ENCODE measurements at regions not wholly inside any gene's neighbourhood (a gene's known extent, or its start where the extent isn't known, plus 50 kb on each side); places are given as distances from the start of the nearest gene placed in this dataset.

DNA sequence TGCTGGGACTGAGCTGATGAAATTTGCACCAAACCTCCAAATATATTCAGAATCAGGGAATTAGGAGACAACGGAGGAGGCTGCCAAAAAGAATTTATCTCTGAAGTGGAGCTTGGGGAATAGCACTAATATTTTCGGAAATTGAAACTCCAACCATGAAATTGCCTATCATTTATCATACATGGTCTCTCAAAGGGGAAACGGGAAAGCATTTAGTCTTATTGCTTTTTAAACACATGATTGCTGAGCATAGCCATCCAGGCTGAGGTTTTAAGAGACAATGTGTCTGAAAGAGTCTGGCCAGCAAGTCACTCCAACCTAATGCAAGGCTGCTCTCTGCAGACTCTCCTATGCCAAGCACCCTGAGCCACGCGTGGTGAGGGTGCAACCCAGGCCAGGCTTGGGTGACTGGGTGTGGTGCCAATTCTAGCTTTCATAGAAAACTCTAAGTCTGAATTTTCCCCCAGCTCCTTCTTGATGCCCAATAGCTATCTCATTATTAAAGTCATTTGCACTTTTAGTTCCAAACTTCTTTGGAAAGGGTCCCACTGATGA is 200.2 kb downstream of the RPLP1 start:
- no peak for DNase-seq (ENCODE audit: extremely low read depth, low read depth, low spot score)

DNA sequence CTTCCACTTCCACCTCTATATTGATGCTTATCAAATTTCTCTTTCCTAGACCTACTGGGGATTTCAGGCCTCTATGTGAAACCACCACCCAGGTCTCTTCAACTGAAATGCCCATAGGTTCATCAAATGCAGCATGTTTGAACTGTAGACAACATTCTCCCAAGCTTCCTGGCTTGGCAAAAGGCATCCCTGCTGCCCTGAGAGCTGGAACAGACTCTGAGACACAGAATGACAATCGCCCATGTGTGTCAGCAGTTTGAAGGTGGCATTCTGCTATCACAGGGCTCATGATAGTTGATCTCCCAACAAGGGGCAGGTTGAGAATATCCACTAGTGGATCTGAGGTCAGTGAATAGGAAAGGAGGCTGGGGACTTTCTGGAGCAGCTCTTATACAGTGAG is 200.7 kb downstream of the RPLP1 start:
- no peak for DNase-seq (ENCODE audit: extremely low read depth, low read depth, low spot score)

DNA sequence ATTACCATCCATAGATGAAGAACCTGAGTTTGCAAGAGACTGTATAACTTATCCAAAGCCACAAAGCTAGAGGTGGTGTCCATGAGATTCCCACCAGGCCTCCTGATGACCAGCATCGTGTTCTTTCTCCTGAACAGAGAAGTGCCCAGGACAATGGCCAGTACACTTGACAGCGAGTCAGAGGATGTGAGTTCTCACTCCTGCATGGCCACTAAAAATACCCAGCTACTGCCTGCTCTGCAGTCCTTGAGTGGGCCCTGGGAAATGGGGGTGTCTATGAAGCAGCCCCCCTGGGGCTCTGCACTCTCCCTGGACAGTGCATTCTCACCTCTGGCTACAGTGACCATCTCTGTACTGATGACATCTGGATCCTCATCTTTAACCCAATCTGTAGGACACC is 201.2 kb downstream of the RPLP1 start:
- DNase-seq (ENCODE audit: extremely low read depth, low read depth, low spot score): no peak

DNA sequence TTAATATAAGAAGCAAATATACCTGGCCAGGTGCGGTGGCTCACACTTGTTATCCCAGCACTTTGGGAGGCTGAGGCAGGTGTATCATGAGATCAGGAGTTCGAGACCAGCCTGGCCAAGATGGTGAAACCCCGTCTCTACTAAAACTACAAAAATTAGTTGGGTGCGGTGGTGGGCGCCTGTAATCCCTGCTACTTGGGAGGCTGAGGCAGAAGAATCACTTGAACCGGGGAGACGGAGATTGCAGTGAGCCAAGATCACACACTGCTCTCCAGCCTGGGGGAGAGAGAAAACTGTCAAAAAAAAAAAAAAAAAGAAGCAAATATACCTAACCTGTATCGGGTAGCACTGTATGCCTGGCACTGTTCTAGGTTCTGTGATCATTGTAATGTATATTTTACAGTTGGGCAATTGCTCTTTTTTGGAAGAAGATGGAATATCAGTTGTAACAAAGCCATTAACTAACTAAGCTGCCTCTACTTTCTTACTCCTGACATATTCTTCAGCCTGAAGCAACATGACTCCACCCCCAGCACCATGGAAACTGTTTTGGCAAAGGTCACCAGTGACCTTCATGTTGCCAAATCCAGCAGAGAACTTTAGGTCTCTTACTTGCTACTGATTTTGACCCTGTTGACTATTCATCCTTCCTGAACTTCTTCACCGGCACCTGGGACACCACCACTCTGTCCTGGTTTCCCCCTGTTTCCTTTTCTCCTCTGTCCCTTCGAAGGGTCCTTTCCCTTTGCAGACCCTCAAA is 203.8 kb downstream of the RPLP1 start:
- no peak for DNase-seq (ENCODE audit: extremely low read depth, low read depth, low spot score)

DNA sequence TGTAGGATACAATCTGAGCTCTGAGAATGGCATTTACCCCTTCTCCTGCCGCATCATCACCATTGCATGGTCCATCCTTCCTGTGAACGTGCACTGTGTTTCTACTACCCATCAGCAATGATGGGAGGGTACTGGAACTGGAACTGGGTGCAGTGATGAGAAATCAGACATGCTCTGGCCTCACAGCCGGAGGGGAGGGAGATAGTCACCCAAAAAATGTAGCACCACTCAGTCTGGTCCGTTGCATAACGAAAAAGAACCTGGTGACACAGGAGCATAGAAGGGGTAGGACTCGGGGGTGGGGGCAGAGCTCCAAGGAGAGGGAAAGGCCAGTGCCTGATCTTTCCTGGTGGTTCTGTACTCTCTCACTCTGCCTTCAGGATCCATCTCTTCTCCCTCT is 205.0 kb downstream of the RPLP1 start:
- no peak for DNase-seq (ENCODE audit: extremely low read depth, low read depth, low spot score)

DNA sequence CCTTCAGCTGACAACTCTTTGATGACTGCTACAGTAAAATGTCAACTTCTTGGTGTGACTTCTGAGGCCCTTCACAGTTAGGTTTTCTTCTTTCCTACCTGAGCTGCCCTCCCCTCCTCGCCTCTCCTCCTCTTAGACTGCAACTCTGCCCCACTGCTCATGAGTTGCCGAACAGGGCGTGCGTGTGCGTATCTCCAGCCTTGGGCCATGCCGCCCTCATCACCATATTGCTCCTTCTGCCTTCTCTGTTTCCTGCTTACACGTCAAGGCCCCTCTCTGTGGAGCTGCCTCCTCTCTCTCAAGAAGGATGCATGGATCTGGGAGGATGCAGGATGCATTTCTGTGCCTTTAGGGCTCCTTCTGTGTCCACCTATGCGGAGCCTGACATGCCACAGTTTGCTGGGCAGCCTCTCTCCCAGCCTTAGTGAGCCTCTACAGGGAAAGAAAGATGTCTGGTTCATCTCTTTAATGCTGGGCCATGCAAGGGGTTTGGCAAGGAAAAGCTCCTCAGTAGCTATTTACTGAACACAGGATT is 205.9 kb downstream of the RPLP1 start:
- DNase-seq (ENCODE audit: extremely low read depth, low read depth, low spot score): no peak

DNA sequence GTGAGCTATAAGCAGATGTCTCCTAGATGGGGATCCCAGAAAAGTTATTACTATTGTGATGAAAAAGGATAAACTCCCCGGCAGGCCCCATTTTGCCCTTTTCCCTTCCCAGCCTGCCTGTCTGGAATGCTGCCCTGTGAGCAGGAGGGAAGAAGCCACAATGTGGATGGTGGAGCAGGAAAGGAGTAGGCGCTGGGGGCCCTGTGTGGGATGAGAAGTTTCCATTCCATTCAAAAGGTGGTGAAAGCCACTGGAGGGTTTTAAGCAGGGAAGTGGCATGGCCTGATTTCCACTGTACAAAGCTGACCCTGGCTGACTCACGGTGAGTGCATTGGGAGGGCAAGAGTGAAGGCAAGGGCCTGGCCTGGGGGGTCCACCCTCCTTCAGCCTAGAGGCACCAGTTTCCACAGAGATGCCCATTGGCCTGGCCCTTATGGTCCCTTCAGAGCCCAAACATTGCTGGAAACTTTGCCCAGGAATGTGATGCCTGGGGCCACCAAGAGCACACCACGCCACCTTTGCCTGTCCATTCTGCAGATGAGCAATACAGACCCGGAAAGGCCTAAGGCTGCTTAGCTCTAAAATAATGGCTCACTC is 206.9 kb downstream of the RPLP1 start:
- DNase-seq (ENCODE audit: extremely low read depth, low read depth, low spot score): no peak

DNA sequence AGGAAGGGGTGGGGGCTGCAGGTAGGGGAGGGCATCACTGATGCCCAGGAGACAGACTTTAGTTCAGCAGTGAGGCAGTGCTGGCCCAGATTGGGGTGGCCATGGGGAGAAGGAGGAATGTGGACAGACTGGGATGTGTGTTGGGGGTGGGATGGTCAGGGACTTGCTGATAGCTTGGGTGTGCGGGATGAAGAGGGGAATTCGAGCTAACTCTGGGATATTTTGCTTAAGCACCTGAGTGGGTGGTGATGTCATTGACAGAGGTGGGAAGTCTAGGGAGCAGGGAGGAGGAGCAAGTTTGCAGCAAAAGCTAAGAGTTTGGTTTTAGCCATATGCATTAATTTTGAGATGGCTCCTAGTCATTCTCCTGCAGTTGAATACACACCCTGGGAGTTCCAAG is 207.5 kb downstream of the RPLP1 start:
- DNase-seq (ENCODE audit: extremely low read depth, low read depth, low spot score): no peak

DNA sequence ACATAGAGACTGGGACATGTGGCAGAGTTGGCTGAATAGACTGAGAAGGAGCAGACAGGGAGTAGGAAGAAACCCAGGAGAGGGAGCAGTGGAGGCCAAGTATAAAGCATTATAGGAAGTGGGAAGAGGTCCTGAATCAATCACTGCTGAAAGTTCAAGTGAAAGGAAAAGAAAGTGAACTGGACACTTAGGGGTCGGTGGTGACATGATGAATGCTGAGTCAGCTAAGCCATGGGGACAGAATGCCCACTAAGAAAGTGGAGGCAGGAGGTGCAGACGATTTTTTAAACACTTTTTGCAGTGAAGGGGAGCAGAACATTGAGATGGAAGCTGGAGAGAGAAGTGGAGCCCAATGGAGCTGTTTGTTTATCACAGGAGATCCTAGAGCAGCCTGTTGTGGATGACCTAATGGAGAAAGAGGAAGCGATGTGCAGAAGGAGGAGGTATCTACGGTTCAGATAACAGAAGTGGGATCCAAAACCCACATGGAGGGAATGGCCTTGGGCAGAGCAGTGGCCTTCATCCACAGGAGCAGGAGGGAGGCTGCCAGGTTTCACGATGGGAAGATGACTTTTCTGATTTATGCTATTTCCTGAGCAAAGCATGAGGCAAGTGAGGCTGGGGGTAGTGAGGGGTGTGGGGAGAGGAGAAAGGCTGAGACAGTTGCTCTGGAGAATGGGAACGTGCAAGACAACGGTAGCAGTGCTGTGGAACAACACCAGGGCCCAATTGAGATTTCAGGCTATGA is 208.2 kb downstream of the RPLP1 start:
- DNase-seq (ENCODE audit: extremely low read depth, low read depth, low spot score): no peak

DNA sequence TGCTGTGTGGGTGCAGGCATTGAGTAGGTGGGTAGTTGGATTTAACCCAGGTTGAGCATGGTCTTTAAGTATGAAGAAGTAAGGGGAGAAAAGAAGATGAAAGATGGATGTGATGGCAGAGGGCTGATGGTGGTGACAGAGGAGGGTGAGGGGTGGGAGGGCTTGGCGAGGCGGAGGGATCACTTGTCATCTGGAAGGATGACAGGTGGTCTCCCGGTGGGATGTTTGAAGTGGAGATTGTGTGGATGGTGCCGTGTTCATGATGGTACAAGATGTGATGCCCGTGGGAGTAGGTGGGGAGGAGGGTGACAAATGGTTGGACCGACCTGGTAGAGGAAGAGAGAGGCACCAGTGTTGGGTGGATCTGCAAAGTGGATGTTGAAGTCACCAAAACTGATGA is 208.8 kb downstream of the RPLP1 start:
- DNase-seq (ENCODE audit: extremely low read depth, low read depth, low spot score): no peak

DNA sequence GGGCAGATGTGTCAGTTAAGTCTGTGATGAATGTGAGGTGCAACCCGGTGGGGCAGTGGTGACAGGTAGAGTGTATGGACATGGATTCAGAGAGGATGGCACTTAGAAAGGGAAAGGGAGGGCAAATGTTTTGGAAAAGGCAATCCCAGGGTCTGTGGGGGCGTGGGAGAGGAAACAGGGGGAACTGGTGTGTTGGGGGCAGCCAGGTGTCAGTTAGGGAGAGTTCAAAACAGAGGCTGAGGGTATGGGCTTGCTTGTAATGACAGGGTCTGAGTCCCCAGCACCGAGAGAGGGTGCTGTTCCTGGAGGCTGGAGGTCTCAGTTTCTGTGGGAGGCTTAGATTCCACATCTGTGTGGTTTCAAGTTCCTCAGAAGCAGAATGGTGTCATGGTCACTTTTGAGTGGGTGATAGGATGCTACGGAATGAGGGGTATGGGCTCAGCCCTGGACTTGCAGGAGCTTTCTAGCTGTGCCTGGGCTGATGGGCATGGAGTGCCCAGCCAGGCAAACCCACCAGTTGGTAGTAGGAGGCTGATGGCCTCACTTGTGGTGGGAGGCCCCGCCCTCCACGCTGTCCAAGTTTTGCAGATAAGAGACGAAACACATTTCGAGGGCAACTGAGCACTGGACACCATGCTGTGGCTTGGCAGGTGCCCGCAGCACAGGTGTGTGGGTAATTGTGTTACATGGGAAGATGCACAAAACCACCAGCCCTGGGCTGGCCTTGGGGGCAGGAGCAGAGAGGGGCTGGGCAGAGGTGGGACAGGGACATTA is 209.4 kb downstream of the RPLP1 start:
- no peak for DNase-seq (ENCODE audit: extremely low read depth, low read depth, low spot score)

DNA sequence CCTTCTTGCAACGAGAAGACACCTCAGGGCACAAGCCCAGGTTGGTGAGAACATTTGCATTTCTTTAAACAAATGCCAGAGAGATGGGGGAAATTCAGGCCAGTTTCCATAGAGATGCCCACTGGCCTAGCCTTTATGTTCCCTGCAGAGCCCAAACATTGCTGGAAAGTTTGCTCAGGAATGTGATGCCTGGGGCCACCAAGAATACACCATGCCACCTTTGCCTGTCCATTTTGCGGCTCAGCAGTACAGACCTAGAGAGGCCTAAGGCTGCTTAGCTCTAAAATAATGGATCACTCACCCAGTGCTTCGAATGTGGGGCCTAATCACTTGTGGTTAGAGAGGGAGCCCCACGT is 210.0 kb downstream of the RPLP1 start:
- no peak for DNase-seq (ENCODE audit: extremely low read depth, low read depth, low spot score)

DNA sequence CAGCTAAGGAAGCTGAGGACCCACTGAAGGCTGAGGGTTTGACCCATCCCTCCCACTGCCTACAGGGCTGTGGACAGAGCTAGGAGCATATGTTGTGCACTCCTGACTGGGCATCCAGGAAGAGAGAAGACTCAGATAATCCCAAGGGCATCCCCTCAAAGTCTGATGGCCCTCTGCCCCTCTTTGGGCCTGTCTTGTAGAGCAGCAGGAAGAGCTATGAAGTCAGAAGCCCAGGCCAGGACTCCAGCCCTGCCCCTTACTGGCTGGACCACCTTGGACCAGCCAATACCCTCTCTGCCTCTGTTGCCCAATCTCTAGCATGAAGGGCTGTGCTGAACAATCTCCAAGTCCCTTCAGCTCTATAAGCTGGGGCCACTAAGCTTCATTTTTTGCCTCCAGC is 210.8 kb downstream of the RPLP1 start:
- no peak for DNase-seq (ENCODE audit: extremely low read depth, low read depth, low spot score)

DNA sequence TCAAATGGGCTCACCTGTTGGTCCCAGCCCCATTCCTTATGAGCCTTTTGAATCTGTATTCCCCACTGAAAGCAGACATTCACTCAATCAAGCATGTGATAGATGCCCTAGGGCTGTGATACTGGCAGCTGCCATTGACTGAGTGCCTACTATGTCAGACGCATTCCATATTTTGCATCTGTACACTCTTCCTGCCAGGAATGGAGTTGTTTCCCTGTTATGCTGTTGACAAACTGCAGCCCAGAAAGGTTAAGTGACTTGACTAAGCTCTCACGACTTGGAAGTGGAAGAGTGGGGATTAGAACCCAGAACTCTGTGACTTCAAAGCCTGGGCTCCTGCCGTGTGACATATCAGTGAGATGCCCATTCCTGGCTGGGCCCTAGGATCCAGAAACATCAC is 211.4 kb downstream of the RPLP1 start:
- no peak for DNase-seq (ENCODE audit: extremely low read depth, low read depth, low spot score)

DNA sequence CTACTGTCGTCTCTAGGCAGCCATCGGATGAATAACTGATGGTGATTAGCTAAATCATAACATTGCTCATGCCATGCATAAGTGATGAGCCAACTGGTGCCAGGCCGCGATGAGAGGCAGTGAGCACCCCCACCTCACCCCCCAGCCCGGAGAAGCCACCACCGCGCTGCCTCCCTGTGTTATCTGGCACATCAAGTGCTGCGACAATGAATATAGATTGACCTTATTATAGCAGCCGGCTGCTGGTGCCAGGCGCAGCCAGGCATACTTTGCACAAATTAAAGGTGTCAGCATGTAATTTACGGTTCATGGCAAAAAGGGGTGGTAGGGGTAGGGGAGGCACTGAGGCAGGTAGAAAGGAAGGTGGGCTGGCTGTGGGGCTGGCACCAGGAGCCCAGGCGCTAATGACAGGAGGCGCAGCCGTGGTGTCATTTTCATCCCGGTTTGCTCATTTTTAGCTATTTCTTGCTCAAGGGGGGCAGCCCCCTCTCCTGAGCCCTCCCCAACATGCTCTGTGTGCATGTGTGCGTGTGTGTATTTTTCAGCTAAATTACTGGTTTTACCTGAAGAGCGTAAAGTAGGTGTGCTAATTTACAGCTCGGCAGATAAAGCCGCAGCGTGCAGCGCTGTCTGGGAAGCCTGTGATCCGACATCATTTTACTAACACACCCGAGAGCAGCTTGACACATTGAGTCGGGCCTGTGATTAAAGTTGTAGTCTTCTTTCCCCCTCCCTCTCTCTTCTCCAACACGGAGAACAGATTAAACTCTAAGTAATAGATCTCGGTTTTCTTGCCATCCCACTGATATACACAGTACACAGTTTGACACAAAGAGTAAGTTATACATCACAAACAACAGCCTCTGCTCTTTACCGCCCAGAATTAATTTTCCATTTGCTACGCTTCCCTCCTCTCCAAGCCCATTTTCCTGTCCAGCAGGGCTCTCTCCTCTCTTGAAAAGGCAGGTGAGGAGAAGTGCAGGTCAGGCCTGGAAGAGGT is 212.3 kb downstream of the RPLP1 start:
- DNase-seq (ENCODE audit: extremely low read depth, low read depth, low spot score): no peak

DNA sequence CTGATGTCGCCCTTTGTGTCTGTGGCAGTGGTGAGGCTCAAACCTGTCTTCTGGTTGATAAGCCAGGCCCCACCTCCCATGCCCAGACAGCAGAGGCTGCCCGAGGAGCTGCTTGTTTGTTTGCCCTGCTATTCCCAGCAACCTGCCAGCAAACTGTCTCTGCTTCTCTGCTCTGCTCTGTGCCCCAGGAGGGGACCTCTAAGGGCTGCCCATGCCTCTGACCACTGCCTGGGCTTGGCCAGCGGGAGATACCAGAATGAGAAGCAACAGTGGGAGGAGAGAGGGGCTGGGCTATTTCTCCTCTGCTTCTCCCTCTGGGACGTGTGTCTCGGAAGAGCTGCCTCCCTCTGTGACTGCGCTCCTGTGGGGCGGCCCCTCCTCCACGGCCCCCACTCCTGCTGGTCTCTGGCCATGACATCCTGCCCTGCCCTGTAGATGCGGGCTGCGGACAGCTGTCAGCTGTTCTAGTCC is 213.1 kb downstream of the RPLP1 start:
- no peak for DNase-seq (ENCODE audit: extremely low read depth, low read depth, low spot score)

DNA sequence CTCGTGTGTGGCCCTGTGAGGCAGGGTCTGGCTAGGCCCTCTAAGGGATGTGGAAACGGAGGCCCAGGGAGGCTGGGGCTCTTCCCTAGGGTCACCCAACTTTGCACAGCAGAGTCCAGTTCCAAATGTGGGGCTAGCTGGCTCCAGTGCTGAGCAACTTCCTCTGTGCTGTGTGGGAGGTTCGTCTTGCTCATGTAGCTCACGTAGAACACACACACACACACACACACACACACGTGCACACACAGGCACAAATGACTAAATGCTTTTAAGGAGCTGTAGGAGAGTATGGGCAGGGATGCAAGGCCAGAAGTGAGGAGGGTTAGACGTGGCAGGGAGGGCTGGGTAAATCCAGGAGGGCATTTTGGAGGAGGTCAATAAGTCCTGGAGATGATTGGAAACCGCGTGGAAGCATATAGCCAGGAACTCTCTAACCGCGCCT is 213.8 kb downstream of the RPLP1 start:
- DNase-seq (ENCODE audit: extremely low read depth, low read depth, low spot score): no peak

DNA sequence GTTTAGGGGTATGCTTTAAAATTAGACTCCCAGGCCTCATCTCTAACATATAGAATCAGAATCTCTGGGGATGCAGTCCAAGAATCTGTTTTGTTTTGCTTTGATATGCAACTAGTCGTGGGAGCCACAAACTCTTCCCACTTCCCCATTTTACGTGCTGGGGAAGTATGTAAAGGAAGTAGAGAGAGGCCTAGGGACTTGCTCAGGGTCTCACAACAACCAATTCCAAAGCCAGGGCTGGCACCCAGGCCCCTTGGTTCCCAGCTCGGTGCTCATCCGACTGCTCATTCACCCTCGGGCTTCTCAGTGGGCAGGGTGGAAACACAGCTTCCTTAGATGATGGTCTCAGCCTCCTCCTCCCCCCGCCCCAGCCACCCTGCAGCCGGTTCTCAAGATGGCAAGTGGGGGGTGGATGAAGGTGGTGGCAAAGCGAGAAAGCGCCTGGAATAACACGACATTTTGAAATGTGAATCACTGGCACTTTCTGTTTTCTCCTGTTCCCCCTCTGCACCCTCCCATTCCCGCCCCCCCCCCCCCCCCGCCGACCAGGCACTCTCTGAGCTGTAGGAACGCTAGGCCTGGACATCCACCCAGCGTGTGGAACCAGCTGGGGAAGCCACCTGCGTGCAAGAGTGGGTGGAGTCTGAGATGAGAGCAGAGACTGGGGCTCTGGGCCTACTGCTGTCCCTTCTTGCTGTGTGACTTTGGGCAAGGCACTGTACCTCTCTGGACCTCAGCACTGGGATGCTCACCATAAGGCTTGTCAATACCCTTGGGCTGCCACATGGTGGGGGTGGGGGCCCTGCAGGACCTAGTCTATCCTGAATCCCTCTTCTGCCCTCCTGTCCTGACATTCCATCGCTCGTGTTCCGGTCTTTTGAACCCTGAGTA is 214.5 kb downstream of the RPLP1 start:
- no peak for DNase-seq (ENCODE audit: extremely low read depth, low read depth, low spot score)
